HEK293 (cell line): ENCODE measurements at regions not wholly inside any gene's neighbourhood (a gene's known extent, or its start where the extent isn't known, plus 50 kb on each side); places are given as distances from the start of the nearest gene placed in this dataset.

ENCODE experiments used
- PBX3 ChIP-seq: sonication (generic); formaldehyde crosslinking; IDR thresholded peaks from 2 replicates; pipeline ENCODE4 v1.8.1; 2022; ENCODE audit warnings: mild to moderate bottlenecking, moderate library complexity, missing genetic modification reagents
- ZBTB21 ChIP-seq: fragments of 450-650 bp; formaldehyde crosslinking; IDR thresholded peaks from 2 replicates; pipeline ENCODE4 v1.5.1; 2017; ENCODE audit warnings: missing biosample characterization, missing genetic modification characterization
- ZNF133 ChIP-seq: fragments of 450-650 bp; formaldehyde crosslinking; IDR thresholded peaks from 2 replicates; pipeline ENCODE4 v1.5.1; 2016; ENCODE audit warnings: missing biosample characterization, missing genetic modification characterization
- TF ChIP-seq, protein P1 (sequence below): fragments of 450-650 bp; formaldehyde crosslinking; IDR thresholded peaks from 2 replicates; pipeline ENCODE4 v1.5.1; 2016; ENCODE audit warnings: missing biosample characterization, missing genetic modification characterization

DNA sequence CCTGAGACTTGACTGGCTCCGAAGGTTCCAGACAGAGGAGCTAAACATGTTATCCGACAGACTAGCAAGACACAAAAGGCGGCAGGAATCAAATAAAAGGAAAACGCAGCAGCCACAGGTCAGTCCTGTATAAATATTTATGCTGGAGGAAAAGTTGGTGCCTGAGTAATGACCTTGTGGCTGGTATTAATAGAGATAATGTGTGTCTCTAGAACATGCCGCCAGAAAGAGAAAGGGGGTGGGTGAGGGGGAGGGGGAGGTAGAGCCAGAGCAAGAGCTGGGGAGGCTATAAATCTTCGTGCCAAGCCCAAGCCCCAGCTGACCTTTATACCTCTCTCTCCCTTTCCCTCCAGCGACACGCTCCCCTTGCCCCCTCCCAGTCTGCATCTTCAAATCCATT lies 590.4 kb downstream of the MED13L start:
- TF ChIP-seq, protein P1, sequence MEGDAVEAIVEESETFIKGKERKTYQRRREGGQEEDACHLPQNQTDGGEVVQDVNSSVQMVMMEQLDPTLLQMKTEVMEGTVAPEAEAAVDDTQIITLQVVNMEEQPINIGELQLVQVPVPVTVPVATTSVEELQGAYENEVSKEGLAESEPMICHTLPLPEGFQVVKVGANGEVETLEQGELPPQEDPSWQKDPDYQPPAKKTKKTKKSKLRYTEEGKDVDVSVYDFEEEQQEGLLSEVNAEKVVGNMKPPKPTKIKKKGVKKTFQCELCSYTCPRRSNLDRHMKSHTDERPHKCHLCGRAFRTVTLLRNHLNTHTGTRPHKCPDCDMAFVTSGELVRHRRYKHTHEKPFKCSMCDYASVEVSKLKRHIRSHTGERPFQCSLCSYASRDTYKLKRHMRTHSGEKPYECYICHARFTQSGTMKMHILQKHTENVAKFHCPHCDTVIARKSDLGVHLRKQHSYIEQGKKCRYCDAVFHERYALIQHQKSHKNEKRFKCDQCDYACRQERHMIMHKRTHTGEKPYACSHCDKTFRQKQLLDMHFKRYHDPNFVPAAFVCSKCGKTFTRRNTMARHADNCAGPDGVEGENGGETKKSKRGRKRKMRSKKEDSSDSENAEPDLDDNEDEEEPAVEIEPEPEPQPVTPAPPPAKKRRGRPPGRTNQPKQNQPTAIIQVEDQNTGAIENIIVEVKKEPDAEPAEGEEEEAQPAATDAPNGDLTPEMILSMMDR (tag by site-specific recombination), result no peak
- TF ChIP-seq ZBTB21, result no peak
- no peak for TF ChIP-seq PBX3 (CRISPR knock-in tag)
- no peak for TF ChIP-seq ZNF133
